Endothelial cell of hepatic sinusoid (primary cell): ENCODE measurements at regions not wholly inside any gene's neighbourhood (a gene's known extent, or its start where the extent isn't known, plus 50 kb on each side); places are given as distances from the start of the nearest gene placed in this dataset.
"Not testable (repeated sequence)": the region's sequence is repeated elsewhere in the genome, so short reads cannot be mapped to it uniquely, and the experiment has no call there.

ENCODE experiments used
- in situ Hi-C: cut with HindIII; loops from 2 replicates; pipeline ENCODE4 v1.10.0; 2017; ENCODE audit warnings: low sequenced_read_pairs

GRCh38 chr1:221591250-221591649 lies 150.6 kb downstream of the DUSP10 start:
- in situ Hi-C loops, result not testable (repeated sequence)

- in situ Hi-C loops, result no loop called here
These were observed 147.3 kb downstream of the DUSP10 start for GRCh38 chr1:221594576-221594975.

- in situ Hi-C loops, result no loop called here
These were observed 143.8 kb downstream of the DUSP10 start for GRCh38 chr1:221598122-221598521.

DNA sequence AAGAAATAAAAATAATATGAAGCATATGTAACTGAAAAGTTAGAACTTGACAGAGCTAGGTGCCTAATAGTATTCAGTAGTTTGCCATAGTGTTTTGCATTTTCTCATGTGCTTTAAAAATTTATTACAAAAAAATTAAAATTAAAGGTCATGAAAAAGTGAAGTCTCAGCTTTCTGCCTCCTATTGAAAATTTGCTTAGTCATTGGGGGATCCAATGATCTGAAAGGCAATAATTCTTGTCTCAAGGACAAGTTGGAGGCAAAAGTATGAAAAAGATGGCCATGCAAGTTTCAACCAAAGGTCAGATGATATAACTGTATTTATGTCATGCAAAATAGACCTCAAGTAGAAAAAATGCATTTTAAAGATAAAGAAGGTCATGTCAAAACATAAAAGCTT lies 140.7 kb downstream of the DUSP10 start:
- in situ Hi-C loops, result no loop called here

DNA sequence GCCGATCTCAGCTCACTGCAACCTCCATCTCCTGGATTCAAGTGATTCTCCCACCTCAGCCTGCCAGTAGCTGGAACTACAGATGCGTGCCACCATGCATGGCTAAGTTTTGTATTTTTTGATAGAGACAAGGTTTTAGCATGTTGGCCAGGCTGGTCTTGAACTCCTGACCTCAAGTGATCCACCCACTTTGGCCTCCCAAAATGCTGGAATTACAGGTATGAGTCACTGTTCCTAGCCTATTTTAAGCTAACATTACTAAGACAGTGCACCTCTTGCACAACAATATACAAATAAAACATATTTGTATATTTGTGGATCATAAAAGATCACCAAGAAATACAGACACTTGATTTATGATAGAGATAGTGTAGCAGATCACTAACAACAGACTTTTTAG lies 139.1 kb downstream of the DUSP10 start:
- in situ Hi-C loops, result no loop called here

- in situ Hi-C loops, result not testable (repeated sequence)
These were observed 137.5 kb downstream of the DUSP10 start for GRCh38 chr1:221604390-221604789.

DNA sequence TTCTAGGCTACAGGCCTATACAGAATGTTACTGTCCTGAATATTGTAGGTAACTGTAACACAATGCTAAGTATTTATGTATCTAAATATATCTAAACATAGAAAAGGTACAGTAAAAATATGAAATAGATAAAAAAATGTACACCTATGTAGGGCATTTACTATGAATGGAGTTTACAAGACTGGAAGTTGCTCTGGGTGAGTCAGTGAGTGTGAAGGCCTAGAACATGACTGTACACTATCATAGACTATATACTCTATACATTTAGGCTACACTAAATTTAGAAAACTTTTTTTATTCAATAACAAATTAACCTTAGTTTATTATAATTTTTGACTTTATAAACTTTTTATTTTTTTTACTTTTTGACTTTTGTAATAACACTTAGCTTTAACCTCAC lies 136.9 kb downstream of the DUSP10 start:
- in situ Hi-C loops, result no loop called here

DNA sequence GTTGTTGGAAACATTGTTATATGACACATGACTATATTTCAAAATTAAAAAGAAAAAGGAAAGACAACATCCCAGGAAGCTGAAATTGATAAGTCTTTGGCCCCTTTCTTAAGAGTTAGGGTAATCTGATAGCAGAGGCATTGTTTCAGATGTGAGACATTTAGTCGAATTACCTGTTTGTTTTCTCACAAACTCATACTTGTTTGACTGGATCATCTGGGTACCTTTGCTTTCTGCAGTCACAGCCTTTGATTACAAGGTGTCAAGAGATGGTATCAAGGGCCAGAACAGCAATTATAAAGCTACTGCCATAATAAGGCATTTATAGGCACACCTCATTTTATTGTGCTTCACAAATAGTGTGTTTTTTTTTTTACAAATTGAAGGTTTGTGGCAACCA lies 136.3 kb downstream of the DUSP10 start:
- in situ Hi-C loops, result no loop called here

GRCh38 chr1:221606256-221606655 lies 135.6 kb downstream of the DUSP10 start:
- in situ Hi-C loops, result no loop called here

- in situ Hi-C loops, result no loop called here
These were observed 133.0 kb downstream of the DUSP10 start for GRCh38 chr1:221608835-221609320.

DNA sequence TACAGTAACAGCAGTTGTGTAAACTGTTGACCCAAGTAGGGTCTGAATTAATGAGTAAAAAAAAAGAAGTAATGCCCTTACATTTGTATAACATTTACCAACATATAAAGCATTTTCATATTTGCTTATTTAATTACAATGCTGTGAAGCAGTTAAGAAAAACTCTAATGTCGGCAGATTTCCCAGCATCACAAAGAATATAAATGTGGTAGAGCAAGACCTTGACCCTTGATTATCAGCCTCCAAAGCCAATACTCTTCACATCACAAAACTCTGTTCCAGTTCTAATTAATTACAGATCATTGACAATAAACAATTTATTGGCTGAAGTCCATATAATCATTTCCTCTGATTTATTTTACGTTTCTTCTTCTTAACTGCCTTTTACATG lies 130.2 kb downstream of the DUSP10 start:
- in situ Hi-C loops, result no loop called here

GRCh38 chr1:221612047-221612777 lies 129.7 kb downstream of the DUSP10 start:
- in situ Hi-C loops, result no loop called here

DNA sequence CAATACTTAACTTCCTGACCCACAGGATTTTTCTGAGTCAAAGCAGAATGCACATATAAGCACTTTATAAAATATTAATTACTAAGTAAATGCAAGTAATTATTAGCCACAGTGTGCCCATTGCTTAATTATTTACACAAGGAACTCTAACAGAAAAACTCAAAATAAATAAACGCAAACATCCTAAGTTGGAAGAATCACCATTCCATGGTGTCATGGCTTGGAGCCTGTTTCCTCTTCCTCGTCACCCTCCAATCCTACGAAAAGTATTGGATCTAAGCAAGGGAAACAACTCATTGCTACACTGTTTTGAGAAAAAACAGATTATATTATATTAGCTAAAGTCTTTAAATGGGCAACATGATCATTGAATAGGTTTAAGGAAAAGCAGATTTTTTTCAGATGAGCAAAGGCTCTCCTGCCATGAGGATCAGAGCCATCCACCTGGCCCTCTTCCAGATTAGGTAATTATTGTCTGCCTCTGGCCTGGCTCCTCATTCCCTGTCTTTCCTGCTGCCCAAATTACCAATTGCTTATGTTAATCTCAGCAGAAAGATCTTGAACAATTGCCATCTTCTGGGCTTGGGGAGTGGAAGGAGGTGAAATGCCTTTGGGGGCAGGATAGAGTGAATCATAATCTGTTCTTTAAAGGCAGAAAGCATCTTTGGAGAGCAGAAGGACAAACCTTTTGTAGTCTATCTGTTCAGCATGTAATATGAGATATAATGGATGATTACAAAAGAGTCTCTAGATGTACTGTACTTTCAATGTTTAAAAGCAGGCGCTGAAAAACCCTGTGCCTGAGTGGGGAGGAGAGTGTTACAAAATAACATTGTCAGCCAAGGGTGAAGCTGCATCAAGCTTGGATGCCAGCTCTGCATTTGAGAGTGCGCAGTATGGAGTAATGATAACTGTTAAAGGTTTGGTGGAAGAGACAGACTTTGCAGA lies 121.2 kb downstream of the DUSP10 start:
- in situ Hi-C loops, result no loop called here

DNA sequence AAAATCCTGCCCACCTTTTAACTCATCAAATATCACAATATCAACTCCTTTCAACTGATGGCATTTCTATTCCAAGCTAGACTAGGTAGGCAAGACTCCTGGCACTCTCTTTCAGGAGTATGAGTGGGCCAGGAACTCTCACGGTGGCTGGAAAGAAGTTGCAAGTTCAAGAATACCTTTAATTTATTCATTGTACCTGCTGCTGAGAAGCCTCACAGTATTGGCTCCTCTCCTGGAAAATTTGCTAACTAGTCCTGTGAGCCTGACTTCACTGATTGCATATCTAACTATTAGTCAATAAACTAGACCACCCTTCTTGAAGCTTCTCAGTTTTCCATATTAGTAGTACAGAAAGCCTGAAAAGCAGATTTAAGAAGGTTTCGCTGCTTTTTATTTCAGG lies 120.2 kb downstream of the DUSP10 start:
- in situ Hi-C loops, result no loop called here

DNA sequence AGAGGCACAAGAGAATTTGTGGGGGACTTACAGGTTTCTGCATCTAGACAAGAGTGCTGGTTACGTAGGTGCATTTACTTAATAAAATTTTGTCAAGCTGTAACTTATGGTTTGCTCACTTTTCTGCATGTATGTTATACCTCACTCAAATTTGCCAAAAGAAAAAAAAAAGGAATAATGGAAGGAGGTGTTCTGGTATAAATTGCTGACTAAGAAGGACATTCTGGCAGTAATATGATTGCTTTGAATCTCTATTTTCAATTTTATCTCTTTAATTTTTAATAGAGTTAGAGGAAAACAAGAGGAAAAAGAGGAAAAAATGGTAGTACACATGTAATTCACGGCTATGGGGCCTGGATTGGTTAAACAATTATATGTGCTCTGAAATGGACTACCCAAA lies 119.5 kb downstream of the DUSP10 start:
- in situ Hi-C loops, result no loop called here

DNA sequence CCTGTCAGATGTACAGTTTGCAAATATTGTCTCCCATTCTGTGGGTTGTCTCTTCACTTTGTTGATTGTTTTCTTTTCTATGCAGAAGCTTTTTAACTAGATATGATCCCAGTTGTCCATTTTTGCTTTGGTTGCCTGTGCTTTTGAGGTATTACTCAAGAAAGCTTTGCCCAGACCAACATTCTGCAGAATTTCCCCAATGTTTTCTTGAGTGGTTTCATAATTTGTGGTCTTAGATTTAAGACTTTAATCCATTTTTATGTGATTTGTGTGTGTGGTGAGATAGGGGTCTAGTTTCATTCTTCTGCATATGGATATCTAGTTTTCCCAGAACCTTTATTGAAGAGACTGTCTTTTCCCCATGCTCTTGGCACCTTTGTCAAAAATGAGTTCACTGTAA lies 116.9 kb downstream of the DUSP10 start:
- in situ Hi-C loops, result no loop called here

GRCh38 chr1:221626041-221626440 lies 115.8 kb downstream of the DUSP10 start:
- in situ Hi-C loops, result no loop called here

DNA sequence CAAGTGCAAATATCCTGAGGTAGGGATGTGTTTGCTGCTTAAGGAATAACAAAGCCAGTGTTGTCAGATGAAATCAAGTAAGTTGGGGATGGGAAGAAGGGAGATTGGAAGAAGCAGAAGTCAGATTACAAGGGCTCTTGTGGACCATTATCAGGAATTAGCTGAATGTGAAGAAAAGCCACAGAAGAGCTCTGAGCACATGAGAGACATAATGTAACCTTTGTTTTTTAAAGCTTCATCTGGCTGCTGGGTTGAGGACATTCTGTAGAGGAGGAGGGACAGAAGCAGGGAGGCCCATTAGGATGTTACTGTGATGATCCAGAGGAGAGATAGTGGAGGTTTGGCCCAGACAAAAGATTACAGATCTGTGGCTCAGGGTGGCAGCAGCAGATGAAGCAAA lies 111.7 kb downstream of the DUSP10 start:
- in situ Hi-C loops, result no loop called here

GRCh38 chr1:221631556-221631955 lies 110.3 kb downstream of the DUSP10 start:
- in situ Hi-C loops, result no loop called here

DNA sequence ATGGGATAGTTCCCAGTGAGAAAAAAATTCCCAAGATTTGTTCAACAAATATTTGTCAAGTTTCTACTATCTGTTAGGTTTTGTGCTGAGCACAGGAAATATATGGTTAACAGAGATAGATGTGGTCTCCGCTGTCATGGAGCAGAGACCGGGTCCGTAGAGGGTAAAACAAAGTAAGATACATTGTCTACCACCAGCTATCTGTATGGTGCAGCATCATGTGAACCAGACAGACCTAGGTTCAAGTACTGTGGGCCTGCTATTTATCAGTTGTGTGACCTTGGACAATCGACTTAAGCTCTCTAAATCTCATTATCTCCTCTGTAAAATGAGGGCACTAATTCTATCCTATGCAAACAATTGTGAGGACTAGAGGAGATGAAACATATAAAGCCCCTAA lies 109.8 kb downstream of the DUSP10 start:
- in situ Hi-C loops, result no loop called here

DNA sequence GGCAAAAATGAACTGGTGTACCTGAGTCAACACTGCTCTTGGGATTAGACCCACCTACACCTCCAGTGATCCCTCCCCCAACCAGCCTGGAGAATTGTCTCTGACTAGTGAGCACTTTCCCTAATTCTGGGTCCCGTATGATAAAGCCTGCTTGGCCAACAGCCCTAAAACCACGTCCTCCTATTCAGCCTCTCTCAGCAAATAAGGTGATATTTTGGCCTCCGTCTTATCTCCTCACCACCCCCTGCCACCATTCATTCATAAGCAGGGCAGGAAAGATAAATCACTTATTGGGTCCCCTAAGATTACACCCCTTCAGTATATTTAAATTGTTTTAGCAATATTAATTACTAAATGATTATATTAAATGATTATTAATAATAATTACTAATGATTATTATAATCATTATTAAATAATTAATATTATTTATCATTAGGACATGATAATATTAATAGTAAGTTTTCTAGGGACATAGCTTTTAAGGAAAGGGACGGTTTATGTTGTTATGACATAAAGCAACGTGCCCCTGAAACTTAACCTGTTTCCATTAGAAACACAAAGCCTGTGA lies 108.0 kb downstream of the DUSP10 start:
- in situ Hi-C loops, result no loop called here

DNA sequence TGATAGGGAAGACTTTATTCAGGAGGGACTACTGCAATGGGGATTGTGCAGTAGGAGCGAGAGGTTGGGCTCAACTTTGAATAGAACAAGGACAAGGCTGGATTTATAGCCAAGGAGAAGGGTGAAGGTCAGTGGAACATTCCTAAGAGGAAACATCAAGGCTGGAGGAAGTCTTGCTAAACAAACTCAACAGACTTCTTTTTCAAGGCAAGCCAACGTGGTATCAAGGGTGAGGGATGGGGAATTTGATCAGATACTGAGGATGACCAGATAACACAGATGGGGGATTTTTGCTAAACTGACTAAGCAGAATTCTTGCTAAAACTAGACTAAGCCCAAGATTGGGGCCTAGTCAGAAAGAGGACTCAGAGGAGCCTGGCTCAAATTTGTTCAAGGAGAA lies 107.3 kb downstream of the DUSP10 start:
- in situ Hi-C loops, result no loop called here
